ENCODE measurements at regions not wholly inside any gene's neighbourhood (a gene's known extent, or its start where the extent isn't known, plus 50 kb on each side); places are given as distances from the start of the nearest gene placed in this dataset.

GRCh38 chr7:106736508-106737201, 75.7 kb upstream of the CCDC71L start:
- Histone ChIP-seq H3K4me3 (ENCODE audit: low read length in 3 of 3) (no peak overlapping the region), H3K9me3 (ENCODE audit: control insufficient read depth in 2 of 3, insufficient read depth in 1 of 3, low read length in 3 of 3) (no peaks in the 10 kb centered on the region), H3K36me3 (ENCODE audit: control insufficient read depth in 2 of 3, insufficient read depth in 3 of 3, low read length in 3 of 3) (no peaks in the 10 kb centered on the region), H3K27me3 (ENCODE audit: control insufficient read depth, insufficient read depth, low read length) (no peaks in the 10 kb centered on the region), H3K4me1 (ENCODE audit: control insufficient read depth in 2 of 3, insufficient read depth in 2 of 3, low read depth in 1 of 3, low read length in 3 of 3) (peaks cover 0 to 3% (median 0%) of the 10 kb centered on the region in 3 donors), H3K9ac (ENCODE audit: low read length in 3 of 3) (no peak overlapping the region), H3K27ac (ENCODE audit: low read depth in 2 of 2, low read length in 2 of 2) (peak overlapping the region in 1 of 2 donors; percentile 5)
- FAIRE-seq (no peak), DNase-seq (peak in 3 of 5 donors; percentile 12 to 39 (median 29))
- TF ChIP-seq CTCF (IDR thresholded peaks at IDR 0.05; ENCODE audit: borderline replicate concordance, extremely low read depth, insufficient read depth), result peak; percentile 78
- intact Hi-C loops (cut with DNase I), result loop anchor here (10.0 kb wide), 2 partner anchors 72 to 562 kb away; partner anchors contain the start of gene CCDC71L

GRCh38 chr7:106737202-106737562, 76.2 kb upstream of the CCDC71L start:
- FAIRE-seq (no peak), DNase-seq (peak in 1 of 5 donors; percentile 11)
- no peaks in the 10 kb centered on the region for H3K36me3 ChIP-seq (ENCODE audit: control insufficient read depth in 2 of 3, insufficient read depth in 3 of 3, low read length in 3 of 3)
- H3K27me3 ChIP-seq (ENCODE audit: control insufficient read depth, insufficient read depth, low read length), result no peaks in the 10 kb centered on the region
- peaks cover 0 to 3% (median 0%) of the 10 kb centered on the region in 3 donors for H3K4me1 ChIP-seq (ENCODE audit: control insufficient read depth in 2 of 3, insufficient read depth in 2 of 3, low read depth in 1 of 3, low read length in 3 of 3)
- no peak overlapping the region for H3K9ac ChIP-seq (ENCODE audit: low read length in 3 of 3)
- H3K9me3 ChIP-seq (ENCODE audit: control insufficient read depth in 2 of 3, insufficient read depth in 1 of 3, low read length in 3 of 3), result no peaks in the 10 kb centered on the region
- no peak overlapping the region for H3K4me3 ChIP-seq (ENCODE audit: low read length in 3 of 3)
- H3K27ac ChIP-seq (ENCODE audit: low read depth in 2 of 2, low read length in 2 of 2), result no peak overlapping the region
- peak; percentile 9 for TF ChIP-seq CTCF (IDR thresholded peaks at IDR 0.05; ENCODE audit: borderline replicate concordance, extremely low read depth, insufficient read depth)
- intact Hi-C loops (cut with DNase I), result loop anchor here (10.0 kb wide), 2 partner anchors 72 to 562 kb away; partner anchors contain the start of gene CCDC71L

- no peak overlapping the region for H3K27ac ChIP-seq (ENCODE audit: low read depth in 2 of 2, low read length in 2 of 2)
- no peak for TF ChIP-seq CTCF (IDR thresholded peaks at IDR 0.05; ENCODE audit: borderline replicate concordance, extremely low read depth, insufficient read depth)
- FAIRE-seq, result no peak
Observed at GRCh38 chr7:106740806-106741205, 79.8 kb upstream of the CCDC71L start.

More at GRCh38 chr7:106740806-106741205, 79.8 kb upstream of the CCDC71L start:
- no peak overlapping the region for H3K9ac ChIP-seq (ENCODE audit: low read length in 3 of 3)
- no peak for DNase-seq
- H3K27me3 ChIP-seq (ENCODE audit: control insufficient read depth, insufficient read depth, low read length), result no peaks in the 10 kb centered on the region
- intact Hi-C loops (cut with DNase I), result no loop called here
- H3K4me3 ChIP-seq (ENCODE audit: low read length in 3 of 3), result no peak overlapping the region
- H3K9me3 ChIP-seq (ENCODE audit: control insufficient read depth in 2 of 3, insufficient read depth in 1 of 3, low read length in 3 of 3), result no peaks in the 10 kb centered on the region
- H3K4me1 ChIP-seq (ENCODE audit: control insufficient read depth in 2 of 3, insufficient read depth in 2 of 3, low read depth in 1 of 3, low read length in 3 of 3), result peaks cover 0 to 3% (median 0%) of the 10 kb centered on the region in 3 donors
- no peaks in the 10 kb centered on the region for H3K36me3 ChIP-seq (ENCODE audit: control insufficient read depth in 2 of 3, insufficient read depth in 3 of 3, low read length in 3 of 3)
